Tibial nerve (tissue), 4 donors: ENCODE measurements at regions not wholly inside any gene's neighbourhood (a gene's known extent, or its start where the extent isn't known, plus 50 kb on each side); places are given as distances from the start of the nearest gene placed in this dataset.

ENCODE experiments used
- DNase-seq, 2 donors: peaks; one replicate each; pipeline ENCODE4 v3.0.0-alpha.2; 2019; ENCODE audit warnings: low spot score in 2 of 2
- H3K27ac ChIP-seq, 4 donors: fragments of 200-600 bp; sonication (generic) in 3 of 4; one replicate each; pipeline ENCODE4 v1.5.1; 2017 to 2019; ENCODE audit warnings: mild to moderate bottlenecking in 1 of 4
- H3K27me3 ChIP-seq, 2 donors: fragments of 200-600 bp; sonication (generic) in 1 of 2; one replicate each; pipeline versions ENCODE4 v1.5.1 to v1.6.0; 2017 to 2019
- H3K36me3 ChIP-seq, 3 donors: fragments of 200-600 bp; sonication (generic); one replicate each; pipeline ENCODE4 v1.5.1; 2018 to 2019
- H3K4me1 ChIP-seq, 4 donors: fragments of 200-600 bp; sonication (generic) in 3 of 4; one replicate each; pipeline ENCODE4 v1.5.1; 2017 to 2019
- H3K4me3 ChIP-seq, 4 donors: fragments of 200-600 bp; sonication (generic) in 3 of 4; one replicate each; pipeline ENCODE4 v1.5.1; 2017 to 2019; ENCODE audit warnings: mild to moderate bottlenecking in 1 of 4, moderate library complexity in 1 of 4
- H3K9me3 ChIP-seq, 4 donors: fragments of 200-600 bp; sonication (generic) in 3 of 4; one replicate each; pipeline ENCODE4 v1.5.1; 2017 to 2019
- CTCF ChIP-seq, 5 experiments: fragments of 200-600 bp in 3 of 5; fragments of 450-650 bp in 2 of 5; sonication (generic) in 3 of 5; IDR thresholded peaks; one replicate each; pipeline ENCODE4 v1.5.1; 2016 to 2019; ENCODE audit warnings: antibody characterized with exemption in 5 of 5, mild to moderate bottlenecking in 3 of 5, moderate library complexity in 2 of 5
- EP300 ChIP-seq, 2 donors: sonication (generic); formaldehyde crosslinking; IDR thresholded peaks; one replicate each; pipeline ENCODE4 v1.6.1; 2017; ENCODE audit warnings: antibody characterized with exemption in 2 of 2, mild to moderate bottlenecking in 1 of 2
- POLR2A ChIP-seq, 2 donors: fragments of 450-650 bp; IDR thresholded peaks; one replicate each; pipeline ENCODE4 v1.6.1; 2017; ENCODE audit warnings: antibody characterized with exemption in 2 of 2, mild to moderate bottlenecking in 2 of 2, moderate library complexity in 2 of 2
- WGBS, 2 donors: methylation state at CpG; one replicate each; pipeline ENCODE4 v1.1.5; 2018; 5-methylcytosine and 5-hydroxymethylcytosine counted together

- peaks cover 0 to 6% (median 0%) of the 10 kb centered on the region in 4 donors for H3K9me3 ChIP-seq
- no peak for DNase-seq
- no peaks in the 10 kb centered on the region for H3K27me3 ChIP-seq
- no peaks in the 10 kb centered on the region for H3K4me1 ChIP-seq
- H3K27ac ChIP-seq = no peak overlapping the region
- no peak overlapping the region for H3K4me3 ChIP-seq
- TF ChIP-seq EP300 (IDR thresholded peaks at IDR 0.05) (no peak), POLR2A (IDR thresholded peaks at IDR 0.05) (no peak)
- no peaks in the 10 kb centered on the region for H3K36me3 ChIP-seq
Observed at GRCh38 chr2:4338345-4338744, 635.0 kb downstream of the DCDC2C start.

GRCh38 chr2:4340536-4340935 is 637.2 kb downstream of the DCDC2C start:
- TF ChIP-seq EP300 (IDR thresholded peaks at IDR 0.05) (no peak), POLR2A (IDR thresholded peaks at IDR 0.05) (no peak), CTCF (IDR thresholded peaks at IDR 0.05) (no peak)
- DNase-seq = no peak
- 59 to 76% methylated on average over 1 of the region's 1 CpG for WGBS, 2 donors

GRCh38 chr2:4346628-4347027 is 643.3 kb downstream of the DCDC2C start:
- Histone ChIP-seq H3K9me3 (peaks cover 0 to 11% (median 0%) of the 10 kb centered on the region in 4 donors), H3K4me1 (no peaks in the 10 kb centered on the region), H3K36me3 (no peaks in the 10 kb centered on the region), H3K27ac (no peak overlapping the region), H3K4me3 (no peak overlapping the region), H3K27me3 (no peaks in the 10 kb centered on the region)
- WGBS, 2 donors = 40 to 44% methylated on average over 1 of the region's 1 CpG
- TF ChIP-seq POLR2A (IDR thresholded peaks at IDR 0.05) = no peak
- no peak for TF ChIP-seq CTCF (IDR thresholded peaks at IDR 0.05)
- no peak for TF ChIP-seq EP300 (IDR thresholded peaks at IDR 0.05)
- no peak for DNase-seq

More at GRCh38 chr2:4340536-4340935, 637.2 kb downstream of the DCDC2C start:
- Histone ChIP-seq H3K27me3 (no peaks in the 10 kb centered on the region), H3K9me3 (peaks cover 0 to 11% (median 0%) of the 10 kb centered on the region in 4 donors), H3K4me3 (no peak overlapping the region), H3K4me1 (no peaks in the 10 kb centered on the region), H3K27ac (no peak overlapping the region), H3K36me3 (no peaks in the 10 kb centered on the region)

GRCh38 chr2:4353668-4354067 is 650.3 kb downstream of the DCDC2C start:
- Histone ChIP-seq H3K27me3 (no peaks in the 10 kb centered on the region), H3K4me3 (no peak overlapping the region), H3K4me1 (no peaks in the 10 kb centered on the region), H3K36me3 (no peaks in the 10 kb centered on the region), H3K27ac (no peak overlapping the region), H3K9me3 (no peaks in the 10 kb centered on the region)
- no peak for DNase-seq
- TF ChIP-seq POLR2A (IDR thresholded peaks at IDR 0.05) (no peak), EP300 (IDR thresholded peaks at IDR 0.05) (no peak), CTCF (IDR thresholded peaks at IDR 0.05) (no peak)
- 70 to 74% methylated on average over 4 of the region's 4 CpGs for WGBS, 2 donors

GRCh38 chr2:4354164-4354563 is 650.8 kb downstream of the DCDC2C start:
- Histone ChIP-seq H3K4me3 (no peak overlapping the region), H3K36me3 (no peaks in the 10 kb centered on the region), H3K27ac (no peak overlapping the region), H3K27me3 (no peaks in the 10 kb centered on the region), H3K9me3 (no peaks in the 10 kb centered on the region), H3K4me1 (no peaks in the 10 kb centered on the region)
- TF ChIP-seq EP300 (IDR thresholded peaks at IDR 0.05) (no peak), CTCF (IDR thresholded peaks at IDR 0.05) (no peak), POLR2A (IDR thresholded peaks at IDR 0.05) (no peak)
- 69 to 82% methylated on average over 1 of the region's 1 CpG for WGBS, 2 donors
- no peak for DNase-seq

- Histone ChIP-seq H3K9me3 (no peaks in the 10 kb centered on the region), H3K36me3 (no peaks in the 10 kb centered on the region), H3K4me3 (no peak overlapping the region), H3K27me3 (no peaks in the 10 kb centered on the region), H3K4me1 (no peaks in the 10 kb centered on the region), H3K27ac (no peak overlapping the region)
- DNase-seq = no peak
- WGBS, 2 donors = 59 to 76% methylated on average over 10 of the region's 10 CpGs
- TF ChIP-seq CTCF (IDR thresholded peaks at IDR 0.05) (no peak), EP300 (IDR thresholded peaks at IDR 0.05) (no peak), POLR2A (IDR thresholded peaks at IDR 0.05) (no peak)
Observed at GRCh38 chr2:4354678-4355077, 651.3 kb downstream of the DCDC2C start.
